ENCODE measurements at regions not wholly inside any gene's neighbourhood (a gene's known extent, or its start where the extent isn't known, plus 50 kb on each side); places are given as distances from the start of the nearest gene placed in this dataset.

DNA sequence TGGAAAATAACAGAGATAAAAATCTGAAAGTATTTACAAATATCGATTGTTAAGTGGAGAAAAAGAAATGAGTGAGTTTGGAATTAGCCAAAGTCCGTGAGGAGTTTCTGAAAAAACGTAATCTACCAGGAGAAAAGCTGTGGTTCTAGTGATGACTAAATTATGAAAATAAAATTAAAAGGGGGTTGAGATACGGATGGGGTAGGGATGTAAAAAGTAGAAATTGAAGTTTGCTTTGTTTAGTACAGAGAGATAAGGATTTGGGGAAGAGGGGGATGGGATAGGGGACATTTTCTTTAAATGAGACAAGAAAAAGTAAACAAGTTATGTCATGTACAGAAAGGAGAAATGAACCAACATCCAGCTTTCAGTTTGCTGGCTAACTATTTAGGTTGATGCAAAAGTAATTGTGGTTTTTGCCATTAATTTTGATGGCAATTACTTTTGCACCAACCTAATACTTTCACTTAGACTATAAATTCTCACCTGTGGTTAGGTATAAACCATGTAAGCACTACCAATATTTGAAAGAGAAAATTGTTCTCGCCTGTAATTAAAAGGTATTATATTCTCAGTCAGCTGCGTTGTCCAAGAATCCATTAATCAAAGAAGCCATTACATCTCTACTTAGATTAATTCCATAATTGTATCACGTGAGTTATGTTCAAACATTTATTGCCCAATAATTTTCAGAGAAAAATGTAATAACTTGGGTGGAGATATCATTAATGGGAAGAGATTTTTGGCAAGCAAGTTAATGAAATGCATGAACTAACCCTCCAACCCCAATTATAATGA is 143.0 kb upstream of the NRP1 start:
- no peak for TF ChIP-seq EGR1 (IDR thresholded peaks at IDR 0.05)
- TF ChIP-seq, protein P1, sequence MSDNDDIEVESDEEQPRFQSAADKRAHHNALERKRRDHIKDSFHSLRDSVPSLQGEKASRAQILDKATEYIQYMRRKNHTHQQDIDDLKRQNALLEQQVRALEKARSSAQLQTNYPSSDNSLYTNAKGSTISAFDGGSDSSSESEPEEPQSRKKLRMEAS (IDR thresholded peaks at IDR 0.05), result no peak
- TF ChIP-seq TAF1 (IDR thresholded peaks at IDR 0.05; ENCODE audit: low read depth), result no peak
- TF ChIP-seq CREB1 (IDR thresholded peaks at IDR 0.05; ENCODE audit: low read depth), result no peak
- TF ChIP-seq, protein P2, sequence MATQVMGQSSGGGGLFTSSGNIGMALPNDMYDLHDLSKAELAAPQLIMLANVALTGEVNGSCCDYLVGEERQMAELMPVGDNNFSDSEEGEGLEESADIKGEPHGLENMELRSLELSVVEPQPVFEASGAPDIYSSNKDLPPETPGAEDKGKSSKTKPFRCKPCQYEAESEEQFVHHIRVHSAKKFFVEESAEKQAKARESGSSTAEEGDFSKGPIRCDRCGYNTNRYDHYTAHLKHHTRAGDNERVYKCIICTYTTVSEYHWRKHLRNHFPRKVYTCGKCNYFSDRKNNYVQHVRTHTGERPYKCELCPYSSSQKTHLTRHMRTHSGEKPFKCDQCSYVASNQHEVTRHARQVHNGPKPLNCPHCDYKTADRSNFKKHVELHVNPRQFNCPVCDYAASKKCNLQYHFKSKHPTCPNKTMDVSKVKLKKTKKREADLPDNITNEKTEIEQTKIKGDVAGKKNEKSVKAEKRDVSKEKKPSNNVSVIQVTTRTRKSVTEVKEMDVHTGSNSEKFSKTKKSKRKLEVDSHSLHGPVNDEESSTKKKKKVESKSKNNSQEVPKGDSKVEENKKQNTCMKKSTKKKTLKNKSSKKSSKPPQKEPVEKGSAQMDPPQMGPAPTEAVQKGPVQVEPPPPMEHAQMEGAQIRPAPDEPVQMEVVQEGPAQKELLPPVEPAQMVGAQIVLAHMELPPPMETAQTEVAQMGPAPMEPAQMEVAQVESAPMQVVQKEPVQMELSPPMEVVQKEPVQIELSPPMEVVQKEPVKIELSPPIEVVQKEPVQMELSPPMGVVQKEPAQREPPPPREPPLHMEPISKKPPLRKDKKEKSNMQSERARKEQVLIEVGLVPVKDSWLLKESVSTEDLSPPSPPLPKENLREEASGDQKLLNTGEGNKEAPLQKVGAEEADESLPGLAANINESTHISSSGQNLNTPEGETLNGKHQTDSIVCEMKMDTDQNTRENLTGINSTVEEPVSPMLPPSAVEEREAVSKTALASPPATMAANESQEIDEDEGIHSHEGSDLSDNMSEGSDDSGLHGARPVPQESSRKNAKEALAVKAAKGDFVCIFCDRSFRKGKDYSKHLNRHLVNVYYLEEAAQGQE (IDR thresholded peaks at IDR 0.05; ENCODE audit: low read depth), result no peak
- no peak for TF ChIP-seq NFIC (IDR thresholded peaks at IDR 0.05)
- no peak for TF ChIP-seq EP300 (IDR thresholded peaks at IDR 0.05; ENCODE audit: borderline replicate concordance)
- TF ChIP-seq RAD21 (IDR thresholded peaks at IDR 0.05; ENCODE audit: low read depth), result no peak
- TF ChIP-seq CEBPB (IDR thresholded peaks at IDR 0.05), result no peak
- TF ChIP-seq, protein P3, sequence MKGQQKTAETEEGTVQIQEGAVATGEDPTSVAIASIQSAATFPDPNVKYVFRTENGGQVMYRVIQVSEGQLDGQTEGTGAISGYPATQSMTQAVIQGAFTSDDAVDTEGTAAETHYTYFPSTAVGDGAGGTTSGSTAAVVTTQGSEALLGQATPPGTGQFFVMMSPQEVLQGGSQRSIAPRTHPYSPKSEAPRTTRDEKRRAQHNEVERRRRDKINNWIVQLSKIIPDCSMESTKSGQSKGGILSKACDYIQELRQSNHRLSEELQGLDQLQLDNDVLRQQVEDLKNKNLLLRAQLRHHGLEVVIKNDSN (IDR thresholded peaks at IDR 0.05), result no peak
- no peak for TF ChIP-seq TEAD4 (IDR thresholded peaks at IDR 0.05)
- no peak for TF ChIP-seq YY1 (IDR thresholded peaks at IDR 0.05; ENCODE audit: low read depth)
- TF ChIP-seq ZBTB7A (IDR thresholded peaks at IDR 0.05; ENCODE audit: low read depth), result no peak
- no peak for TF ChIP-seq TCF12 (IDR thresholded peaks at IDR 0.05; ENCODE audit: low read depth)
